ENCODE measurements at regions not wholly inside any gene's neighbourhood (a gene's known extent, or its start where the extent isn't known, plus 50 kb on each side); places are given as distances from the start of the nearest gene placed in this dataset.

DNA sequence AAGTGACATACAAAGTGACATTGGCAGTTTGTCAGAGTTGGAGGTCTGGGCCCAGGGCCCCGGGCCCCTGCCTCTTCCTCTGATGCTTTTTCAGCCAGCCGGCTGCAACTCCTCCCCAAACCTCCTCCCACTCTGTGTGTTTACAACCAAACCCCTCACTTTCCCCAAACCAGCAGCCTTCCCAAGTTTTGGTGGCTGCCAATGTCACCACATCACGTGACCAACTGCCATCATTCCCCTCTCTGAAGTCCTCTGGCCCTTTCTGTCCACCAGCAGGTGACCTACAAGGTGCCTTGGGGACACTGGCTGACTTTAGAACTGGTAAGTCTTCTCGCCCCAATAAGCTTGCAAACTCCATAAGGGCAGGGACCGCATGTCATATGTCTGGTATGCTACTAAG, 357.7 kb downstream of the BCOR start:
- Mint-ChIP-seq H3K4me3 (no peak overlapping the region), H3K9me3 (peaks cover 16% of the 10 kb centered on the region), H3K27me3 (ENCODE audit: low read depth, poor library complexity) (peaks cover 30% of the 10 kb centered on the region), H3K27ac (no peak overlapping the region), H3K4me1 (peaks cover 4% of the 10 kb centered on the region), H3K36me3 (ENCODE audit: low read depth) (no peaks in the 10 kb centered on the region)
- DNase-seq, result no peak
- TF ChIP-seq, protein P1, sequence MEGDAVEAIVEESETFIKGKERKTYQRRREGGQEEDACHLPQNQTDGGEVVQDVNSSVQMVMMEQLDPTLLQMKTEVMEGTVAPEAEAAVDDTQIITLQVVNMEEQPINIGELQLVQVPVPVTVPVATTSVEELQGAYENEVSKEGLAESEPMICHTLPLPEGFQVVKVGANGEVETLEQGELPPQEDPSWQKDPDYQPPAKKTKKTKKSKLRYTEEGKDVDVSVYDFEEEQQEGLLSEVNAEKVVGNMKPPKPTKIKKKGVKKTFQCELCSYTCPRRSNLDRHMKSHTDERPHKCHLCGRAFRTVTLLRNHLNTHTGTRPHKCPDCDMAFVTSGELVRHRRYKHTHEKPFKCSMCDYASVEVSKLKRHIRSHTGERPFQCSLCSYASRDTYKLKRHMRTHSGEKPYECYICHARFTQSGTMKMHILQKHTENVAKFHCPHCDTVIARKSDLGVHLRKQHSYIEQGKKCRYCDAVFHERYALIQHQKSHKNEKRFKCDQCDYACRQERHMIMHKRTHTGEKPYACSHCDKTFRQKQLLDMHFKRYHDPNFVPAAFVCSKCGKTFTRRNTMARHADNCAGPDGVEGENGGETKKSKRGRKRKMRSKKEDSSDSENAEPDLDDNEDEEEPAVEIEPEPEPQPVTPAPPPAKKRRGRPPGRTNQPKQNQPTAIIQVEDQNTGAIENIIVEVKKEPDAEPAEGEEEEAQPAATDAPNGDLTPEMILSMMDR (IDR thresholded peaks at IDR 0.05), result no peak

DNA sequence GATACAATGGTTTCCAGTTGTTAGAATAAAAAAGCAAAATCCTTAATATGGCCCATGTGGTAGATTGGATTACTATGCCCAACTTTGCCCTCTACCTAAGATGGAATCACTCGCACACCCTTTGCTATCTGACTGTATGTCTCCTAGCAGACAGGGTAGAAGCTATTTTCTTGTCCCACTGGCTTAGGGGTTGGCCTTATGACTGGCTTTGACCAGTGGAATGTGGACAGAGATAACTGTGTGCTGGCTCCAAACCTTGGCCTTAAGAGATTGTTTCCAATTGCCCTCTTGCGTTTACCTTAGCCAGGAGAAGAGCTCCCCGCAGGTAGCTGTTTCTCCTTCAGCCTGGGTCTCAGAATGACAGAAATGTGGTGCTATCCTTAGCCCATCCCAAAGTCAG, 355.9 kb downstream of the BCOR start:
- Mint-ChIP-seq H3K27ac (no peak overlapping the region), H3K4me3 (no peak overlapping the region)

DNA sequence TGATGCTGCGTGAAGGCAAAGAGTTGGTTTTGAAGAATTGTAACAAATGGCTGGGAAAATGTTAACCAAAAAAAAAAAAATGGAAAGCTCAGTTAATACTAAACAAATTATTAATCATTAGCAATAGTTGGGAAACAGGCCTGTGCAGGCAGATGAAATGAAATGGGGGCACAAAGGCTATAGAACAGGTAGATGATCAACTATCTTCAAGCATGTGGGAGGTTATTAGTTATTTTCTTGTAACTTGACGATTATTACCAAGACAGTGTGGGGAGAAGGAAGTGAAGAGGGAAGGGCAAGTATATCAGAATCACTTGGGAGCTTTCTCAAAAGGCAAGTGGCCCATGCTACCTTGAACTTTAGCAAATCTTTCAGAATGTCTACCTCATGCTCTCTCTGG, 351.9 kb downstream of the BCOR start:
- peaks cover 5% of the 10 kb centered on the region for H3K4me1 Mint-ChIP-seq
- H3K36me3 Mint-ChIP-seq (ENCODE audit: low read depth), result no peaks in the 10 kb centered on the region
- no peak overlapping the region for H3K4me3 Mint-ChIP-seq
- peaks cover 28% of the 10 kb centered on the region for H3K27me3 Mint-ChIP-seq (ENCODE audit: low read depth, poor library complexity)
- no peak for DNase-seq
- peaks cover 27% of the 10 kb centered on the region for H3K9me3 Mint-ChIP-seq
- H3K27ac Mint-ChIP-seq, result no peak overlapping the region
- TF ChIP-seq, protein P1 (IDR thresholded peaks at IDR 0.05), result no peak

More for the DNA sequence above, 355.9 kb downstream of the BCOR start:
- Mint-ChIP-seq H3K36me3 (ENCODE audit: low read depth) (no peaks in the 10 kb centered on the region), H3K27me3 (ENCODE audit: low read depth, poor library complexity) (peaks cover 22% of the 10 kb centered on the region), H3K9me3 (peaks cover 20% of the 10 kb centered on the region), H3K4me1 (peaks cover 5% of the 10 kb centered on the region)
- no peak for DNase-seq
- TF ChIP-seq, protein P1 (IDR thresholded peaks at IDR 0.05), result no peak

DNA sequence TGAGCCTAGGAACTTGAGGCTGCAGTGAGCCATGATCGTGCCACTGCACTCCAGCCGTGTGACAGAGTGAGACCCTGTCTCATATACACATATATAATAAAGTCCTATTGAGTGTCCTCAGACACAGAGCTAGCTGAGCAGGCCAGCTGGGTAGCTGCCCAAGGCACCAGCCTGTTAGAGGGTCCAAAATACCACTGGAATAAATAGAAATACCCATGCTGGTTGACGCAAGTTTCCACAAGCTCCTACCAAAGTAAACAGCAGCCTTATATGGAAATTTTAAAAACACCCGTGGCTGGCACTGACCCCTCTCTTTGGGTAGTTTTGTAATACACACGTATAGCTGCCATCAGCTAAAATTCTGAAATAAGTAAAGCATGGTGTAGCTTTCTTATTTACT, 348.6 kb downstream of the BCOR start:
- no peak overlapping the region for H3K27ac Mint-ChIP-seq
- no peaks in the 10 kb centered on the region for H3K36me3 Mint-ChIP-seq (ENCODE audit: low read depth)
- TF ChIP-seq, protein P1 (IDR thresholded peaks at IDR 0.05), result no peak
- H3K4me1 Mint-ChIP-seq, result peaks cover 5% of the 10 kb centered on the region
- H3K4me3 Mint-ChIP-seq, result no peak overlapping the region
- H3K9me3 Mint-ChIP-seq, result peaks cover 34% of the 10 kb centered on the region
- H3K27me3 Mint-ChIP-seq (ENCODE audit: low read depth, poor library complexity), result peaks cover 40% of the 10 kb centered on the region
- no peak for DNase-seq

DNA sequence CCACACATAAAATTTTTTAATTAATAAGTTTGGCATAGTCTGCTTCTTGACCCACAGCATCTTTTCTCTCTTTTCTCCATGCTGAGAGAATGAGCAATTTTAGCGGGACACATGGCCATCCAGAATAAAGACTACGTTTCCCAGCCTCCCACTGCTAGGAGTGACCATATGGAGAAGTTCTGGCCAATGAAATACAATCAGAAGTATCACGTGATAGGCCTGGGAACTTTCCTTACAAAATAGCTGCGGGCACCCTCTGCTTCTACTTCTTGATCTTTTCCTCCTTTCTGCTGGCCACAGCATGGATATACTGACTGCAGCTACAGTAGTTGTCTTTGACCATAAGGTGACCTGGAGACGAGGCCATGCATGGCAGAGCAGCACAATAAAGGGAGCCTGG, 348.0 kb downstream of the BCOR start:
- Mint-ChIP-seq H3K36me3 (ENCODE audit: low read depth) (no peaks in the 10 kb centered on the region), H3K4me3 (no peak overlapping the region), H3K27me3 (ENCODE audit: low read depth, poor library complexity) (peaks cover 40% of the 10 kb centered on the region), H3K27ac (no peak overlapping the region), H3K4me1 (peaks cover 6% of the 10 kb centered on the region), H3K9me3 (peaks cover 34% of the 10 kb centered on the region)
- TF ChIP-seq, protein P1 (IDR thresholded peaks at IDR 0.05), result no peak
- no peak for DNase-seq

DNA sequence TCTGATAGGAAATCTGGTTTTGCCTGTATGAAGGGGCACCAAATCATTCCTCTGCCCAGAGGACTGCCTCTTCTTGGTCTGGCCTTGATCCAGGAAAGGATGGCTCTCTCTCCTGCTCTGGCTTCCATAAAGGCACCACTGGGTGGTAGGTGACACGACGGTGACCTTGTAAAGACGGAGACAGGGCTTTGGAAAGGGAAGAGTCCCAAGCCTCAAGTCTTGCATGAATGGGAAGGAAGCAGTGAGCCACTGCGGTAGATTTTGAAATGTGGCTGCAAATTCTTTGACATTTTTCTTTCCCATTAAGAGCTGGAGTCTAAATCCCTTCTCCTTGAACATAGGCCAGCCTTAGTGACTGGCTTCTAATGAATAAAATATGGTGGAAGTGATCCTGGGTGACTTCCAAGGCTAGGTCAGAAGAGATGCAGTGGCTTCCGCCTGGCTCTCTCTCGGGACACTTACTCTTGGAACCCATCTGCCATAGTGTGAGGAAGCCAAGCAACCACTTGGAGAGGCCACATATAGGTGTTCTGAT, 347.4 kb downstream of the BCOR start:
- Mint-ChIP-seq H3K36me3 (ENCODE audit: low read depth) (no peaks in the 10 kb centered on the region), H3K27me3 (ENCODE audit: low read depth, poor library complexity) (peaks cover 40% of the 10 kb centered on the region), H3K4me3 (no peak overlapping the region)

More for the DNA sequence above, 347.4 kb downstream of the BCOR start:
- TF ChIP-seq, protein P1 (IDR thresholded peaks at IDR 0.05), result no peak
- no peak for DNase-seq
- peaks cover 12% of the 10 kb centered on the region for H3K4me1 Mint-ChIP-seq
- H3K27ac Mint-ChIP-seq, result no peak overlapping the region
- H3K9me3 Mint-ChIP-seq, result peaks cover 30% of the 10 kb centered on the region

All from nephron progenitor cell (in vitro differentiated cells).